Upper lobe of left lung (tissue), 4 donors: ENCODE measurements at regions not wholly inside any gene's neighbourhood (a gene's known extent, or its start where the extent isn't known, plus 50 kb on each side); places are given as distances from the start of the nearest gene placed in this dataset.

Experiments used
- CTCF ChIP-seq, 6 experiments: fragments of 450-650 bp in 4 of 6; fragments of 200-600 bp in 2 of 6; sonication (generic) in 2 of 6; IDR thresholded peaks; one replicate each; pipeline ENCODE4 v1.5.1; 2016 to 2019; ENCODE audit warnings: antibody characterized with exemption in 6 of 6
- EP300 ChIP-seq, 4 donors: sonication (generic); formaldehyde crosslinking; IDR thresholded peaks; one replicate each; pipeline ENCODE4 v1.5.1; 2017; ENCODE audit warnings: antibody characterized with exemption in 4 of 4, control low read depth in 2 of 4
- POLR2A ChIP-seq, 4 donors: fragments of 450-650 bp; IDR thresholded peaks; one replicate each; pipeline ENCODE4 v1.5.1; 2016 to 2017; ENCODE audit warnings: antibody characterized with exemption in 4 of 4, mild to moderate bottlenecking in 2 of 4
- POLR2AphosphoS5 ChIP-seq, 2 donors: sonication (generic); formaldehyde crosslinking; IDR thresholded peaks; one replicate each; pipeline ENCODE4 v1.5.1; 2017; ENCODE audit warnings: antibody characterized with exemption in 2 of 2

- TF ChIP-seq CTCF (IDR thresholded peaks at IDR 0.05) (no peak), POLR2A (IDR thresholded peaks at IDR 0.05) (no peak), EP300 (IDR thresholded peaks at IDR 0.05) (no peak), POLR2AphosphoS5 (IDR thresholded peaks at IDR 0.05) (no peak)
These were observed 380.6 kb downstream of the BRD1 start for GRCh38 chr22:49446759-49447710.
